Progenitor cell of endocrine pancreas (in vitro differentiated cells): ENCODE measurements at regions not wholly inside any gene's neighbourhood (a gene's known extent, or its start where the extent isn't known, plus 50 kb on each side); places are given as distances from the start of the nearest gene placed in this dataset.

Source experiments
- DNase-seq: peaks from one replicate; pipeline ENCODE4 v3.0.0; 2021; ENCODE audit warnings: low spot score; ENCODE audit not compliant: unreplicated experiment
- H3K27ac Mint-ChIP-seq: 2 replicates; pipeline ENCODE4 v1.8.0; 2021; ENCODE audit warnings: mild to moderate bottlenecking, moderate library complexity, mixed read lengths
- H3K27me3 Mint-ChIP-seq: 2 replicates; pipeline ENCODE4 v1.8.0; 2021; ENCODE audit warnings: mixed read lengths
- H3K36me3 Mint-ChIP-seq: 2 replicates; pipeline ENCODE4 v1.8.0; 2022; ENCODE audit warnings: mixed read lengths; ENCODE audit not compliant: insufficient read depth
- H3K4me1 Mint-ChIP-seq: 2 replicates; pipeline ENCODE4 v1.8.0; 2021; ENCODE audit warnings: low read depth, mixed read lengths
- H3K4me3 Mint-ChIP-seq: 2 replicates; pipeline ENCODE4 v1.8.0; 2021; ENCODE audit warnings: low read depth, mild to moderate bottlenecking, moderate library complexity, mixed read lengths
- H3K9me3 Mint-ChIP-seq: 2 replicates; pipeline ENCODE4 v1.8.0; 2021; ENCODE audit warnings: low read depth, mixed read lengths
- TF ChIP-seq, protein P1 (sequence below): fragments of 200-600 bp; sonication (generic); IDR thresholded peaks from one replicate; pipeline ENCODE4 v1.5.0; 2021; ENCODE audit warnings: antibody characterized with exemption, mild to moderate bottlenecking; ENCODE audit not compliant: unreplicated experiment

DNA sequence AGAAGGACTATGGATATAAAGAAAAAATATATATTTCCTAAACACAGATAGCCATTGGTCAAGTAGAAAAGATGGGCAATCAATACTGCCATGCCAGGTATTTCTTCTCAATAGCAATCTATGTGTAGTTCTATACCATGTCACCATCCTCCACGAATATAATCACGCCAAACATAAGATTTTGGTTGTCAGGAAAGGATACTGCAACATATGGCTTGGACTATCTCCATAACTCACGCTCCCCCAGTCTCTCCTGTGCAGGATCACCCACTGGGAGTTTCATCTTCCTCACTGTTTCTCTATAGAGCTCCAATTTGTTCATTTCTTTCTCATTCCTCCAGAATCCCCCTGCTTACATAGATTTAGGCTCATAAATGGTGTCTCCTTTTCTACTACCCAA is 462.9 kb upstream of the KCNMB2 start:
- no peak for DNase-seq
- Mint-ChIP-seq H3K9me3 (no peaks in the 10 kb centered on the region), H3K36me3 (no peaks in the 10 kb centered on the region), H3K27ac (no peak overlapping the region), H3K4me3 (no peak overlapping the region), H3K27me3 (no peaks in the 10 kb centered on the region), H3K4me1 (no peaks in the 10 kb centered on the region)
- TF ChIP-seq, protein P1, sequence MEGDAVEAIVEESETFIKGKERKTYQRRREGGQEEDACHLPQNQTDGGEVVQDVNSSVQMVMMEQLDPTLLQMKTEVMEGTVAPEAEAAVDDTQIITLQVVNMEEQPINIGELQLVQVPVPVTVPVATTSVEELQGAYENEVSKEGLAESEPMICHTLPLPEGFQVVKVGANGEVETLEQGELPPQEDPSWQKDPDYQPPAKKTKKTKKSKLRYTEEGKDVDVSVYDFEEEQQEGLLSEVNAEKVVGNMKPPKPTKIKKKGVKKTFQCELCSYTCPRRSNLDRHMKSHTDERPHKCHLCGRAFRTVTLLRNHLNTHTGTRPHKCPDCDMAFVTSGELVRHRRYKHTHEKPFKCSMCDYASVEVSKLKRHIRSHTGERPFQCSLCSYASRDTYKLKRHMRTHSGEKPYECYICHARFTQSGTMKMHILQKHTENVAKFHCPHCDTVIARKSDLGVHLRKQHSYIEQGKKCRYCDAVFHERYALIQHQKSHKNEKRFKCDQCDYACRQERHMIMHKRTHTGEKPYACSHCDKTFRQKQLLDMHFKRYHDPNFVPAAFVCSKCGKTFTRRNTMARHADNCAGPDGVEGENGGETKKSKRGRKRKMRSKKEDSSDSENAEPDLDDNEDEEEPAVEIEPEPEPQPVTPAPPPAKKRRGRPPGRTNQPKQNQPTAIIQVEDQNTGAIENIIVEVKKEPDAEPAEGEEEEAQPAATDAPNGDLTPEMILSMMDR: no peak

DNA sequence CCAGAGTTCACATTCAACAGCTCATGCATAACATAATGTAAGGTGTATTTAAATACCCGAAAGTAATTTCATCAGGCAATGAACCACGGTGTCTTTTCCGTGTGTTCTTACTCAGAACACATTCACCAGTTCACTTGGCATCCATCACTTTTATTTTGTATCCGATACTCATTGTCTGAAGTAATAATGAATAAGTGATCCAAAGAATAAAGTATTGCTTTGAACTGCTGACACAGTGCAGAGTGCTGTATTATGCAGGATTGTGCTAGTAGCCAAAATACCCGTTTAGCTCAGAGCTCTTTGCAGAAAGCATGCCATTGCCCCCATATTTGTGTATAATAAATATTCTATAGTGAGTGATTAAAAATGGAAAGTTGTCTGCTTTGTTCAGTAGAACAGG is 460.9 kb upstream of the KCNMB2 start:
- Mint-ChIP-seq H3K36me3 (no peaks in the 10 kb centered on the region), H3K27ac (no peak overlapping the region), H3K9me3 (no peaks in the 10 kb centered on the region), H3K27me3 (no peaks in the 10 kb centered on the region), H3K4me3 (no peak overlapping the region), H3K4me1 (peaks cover 2% of the 10 kb centered on the region)
- TF ChIP-seq, protein P1: no peak
- DNase-seq: no peak

DNA sequence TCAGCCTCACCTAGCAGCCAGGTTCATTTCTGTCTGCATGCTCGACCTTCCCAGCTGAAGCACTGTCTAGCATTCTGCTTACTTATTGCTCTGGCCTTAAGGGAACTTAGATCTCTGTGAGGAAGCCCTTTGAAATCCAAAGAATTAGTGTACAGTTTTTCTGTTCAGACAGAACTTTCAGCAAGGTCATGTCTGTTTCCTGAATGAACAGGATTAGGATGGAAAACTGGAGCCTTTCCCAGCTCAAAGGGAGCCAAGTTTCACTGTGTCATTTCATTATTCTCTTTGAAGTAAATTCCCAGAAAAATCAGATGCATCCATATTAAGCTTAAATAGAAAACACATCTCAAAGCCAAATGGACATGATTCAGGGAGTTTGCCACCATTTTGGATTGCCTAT is 457.3 kb upstream of the KCNMB2 start:
- TF ChIP-seq, protein P1: no peak
- Mint-ChIP-seq H3K36me3 (no peaks in the 10 kb centered on the region), H3K4me1 (peaks cover 23% of the 10 kb centered on the region), H3K9me3 (no peaks in the 10 kb centered on the region), H3K27ac (no peak overlapping the region), H3K27me3 (no peaks in the 10 kb centered on the region), H3K4me3 (no peak overlapping the region)
- no peak for DNase-seq

DNA sequence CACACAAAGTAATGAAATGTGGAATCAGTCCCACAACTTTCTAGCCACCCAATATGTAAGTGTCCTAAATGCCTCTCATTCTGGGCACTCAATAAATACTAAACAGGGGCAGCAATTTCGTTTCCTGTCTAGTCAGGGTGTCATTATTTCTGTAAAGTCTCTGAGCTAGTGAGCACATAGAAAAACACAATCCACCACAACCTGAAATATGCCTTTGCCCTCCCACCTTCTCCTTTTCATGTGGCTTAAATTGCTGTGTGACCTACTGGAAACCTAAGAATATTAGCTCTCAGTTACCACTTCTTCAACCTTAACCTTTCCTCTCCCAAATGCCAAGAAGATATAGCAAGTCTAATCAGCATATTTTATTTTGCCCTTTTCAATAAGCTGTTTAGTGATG is 456.3 kb upstream of the KCNMB2 start:
- no peak overlapping the region for H3K4me3 Mint-ChIP-seq
- no peaks in the 10 kb centered on the region for H3K27me3 Mint-ChIP-seq
- peaks cover 34% of the 10 kb centered on the region for H3K4me1 Mint-ChIP-seq
- H3K9me3 Mint-ChIP-seq: no peaks in the 10 kb centered on the region
- TF ChIP-seq, protein P1: no peak
- no peak for DNase-seq
- no peaks in the 10 kb centered on the region for H3K36me3 Mint-ChIP-seq
- no peak overlapping the region for H3K27ac Mint-ChIP-seq

DNA sequence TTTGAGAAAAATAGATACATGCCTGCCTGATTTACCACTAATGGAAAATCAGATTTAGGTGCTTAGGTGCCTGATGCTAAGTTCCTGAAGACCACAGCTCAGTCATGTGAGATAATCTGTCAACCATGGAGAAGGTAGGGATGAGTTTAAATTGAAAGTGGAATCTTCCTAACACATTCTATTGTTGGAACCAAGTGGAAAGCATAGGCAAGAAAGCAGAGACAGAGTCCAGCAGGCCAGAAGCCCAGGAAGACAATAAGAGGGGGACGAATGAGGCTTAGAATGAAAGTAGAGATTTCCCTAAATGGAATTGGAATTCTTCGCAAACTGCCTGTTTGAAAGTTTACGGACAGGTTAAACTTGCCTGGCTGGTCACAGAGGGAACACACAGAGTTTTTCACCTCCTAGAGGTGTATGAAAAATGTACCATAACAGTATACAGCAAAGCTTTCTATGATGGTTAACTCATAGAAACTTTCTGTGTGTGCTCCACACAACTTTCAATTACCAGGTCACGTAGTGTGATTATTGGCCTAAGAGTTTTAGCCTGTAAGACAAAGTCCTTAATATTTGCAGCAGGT is 453.8 kb upstream of the KCNMB2 start:
- H3K4me3 Mint-ChIP-seq: no peak overlapping the region
- H3K36me3 Mint-ChIP-seq: no peaks in the 10 kb centered on the region
- no peak for DNase-seq
- no peaks in the 10 kb centered on the region for H3K9me3 Mint-ChIP-seq
- H3K27ac Mint-ChIP-seq: no peak overlapping the region
- TF ChIP-seq, protein P1: no peak
- H3K27me3 Mint-ChIP-seq: no peaks in the 10 kb centered on the region
- H3K4me1 Mint-ChIP-seq: peaks cover 50% of the 10 kb centered on the region
